ENCODE measurements at regions not wholly inside any gene's neighbourhood (a gene's known extent, or its start where the extent isn't known, plus 50 kb on each side); places are given as distances from the start of the nearest gene placed in this dataset.
"Not testable (repeated sequence)": the region's sequence is repeated elsewhere in the genome, so short reads cannot be mapped to it uniquely, and the experiment has no call there.

- Histone ChIP-seq H3K27me3 (ENCODE audit: control insufficient read depth, insufficient read depth, low read length) (no peaks in the 10 kb centered on the region), H3K27ac (ENCODE audit: low read length) (no peak overlapping the region), H3K4me1 (ENCODE audit: control insufficient read depth, insufficient read depth, low read length) (no peaks in the 10 kb centered on the region), H3K4me3 (ENCODE audit: low read length) (no peak overlapping the region), H3K36me3 (ENCODE audit: control insufficient read depth, insufficient read depth, low read length) (no peaks in the 10 kb centered on the region), H3K9me3 (replicated peaks; ENCODE audit: control insufficient read depth, low read depth, low read length) (no peaks in the 10 kb centered on the region)
- DNase-seq: no peak
These were observed 88.3 kb upstream of the ANTXRL start for GRCh38 chr10:46198516-46198915.

DNA sequence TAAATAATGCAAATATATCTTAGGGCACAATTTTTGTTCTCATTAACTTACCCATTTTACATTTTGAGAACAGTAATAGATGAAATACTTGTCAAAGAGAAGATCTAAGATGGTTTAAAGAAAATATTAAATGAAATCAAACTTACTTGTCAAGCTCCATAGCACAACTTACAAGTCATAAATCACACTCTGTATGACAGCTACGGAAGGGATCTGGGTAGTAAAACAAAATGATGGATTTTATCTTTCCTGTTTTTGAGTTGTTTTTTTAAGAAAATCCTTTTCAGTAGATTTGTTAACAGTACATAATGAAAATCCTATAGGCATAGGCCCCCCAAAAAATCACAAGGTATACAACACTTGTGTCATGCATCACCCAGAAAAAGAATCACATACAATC, 84.4 kb upstream of the ANTXRL start:
- H3K36me3 ChIP-seq (ENCODE audit: control insufficient read depth, insufficient read depth, low read length); H3K27me3 ChIP-seq (ENCODE audit: control insufficient read depth, insufficient read depth, low read length); H3K4me1 ChIP-seq (ENCODE audit: control insufficient read depth, insufficient read depth, low read length); H3K9me3 ChIP-seq (replicated peaks; ENCODE audit: control insufficient read depth, low read depth, low read length); H3K4me3 ChIP-seq (ENCODE audit: low read length); DNase-seq; H3K27ac ChIP-seq (ENCODE audit: low read length): not testable (repeated sequence)
- no CpG with 5 or more reads among the region's 1 CpG for WGBS (ENCODE audit: insufficient coverage)

DNA sequence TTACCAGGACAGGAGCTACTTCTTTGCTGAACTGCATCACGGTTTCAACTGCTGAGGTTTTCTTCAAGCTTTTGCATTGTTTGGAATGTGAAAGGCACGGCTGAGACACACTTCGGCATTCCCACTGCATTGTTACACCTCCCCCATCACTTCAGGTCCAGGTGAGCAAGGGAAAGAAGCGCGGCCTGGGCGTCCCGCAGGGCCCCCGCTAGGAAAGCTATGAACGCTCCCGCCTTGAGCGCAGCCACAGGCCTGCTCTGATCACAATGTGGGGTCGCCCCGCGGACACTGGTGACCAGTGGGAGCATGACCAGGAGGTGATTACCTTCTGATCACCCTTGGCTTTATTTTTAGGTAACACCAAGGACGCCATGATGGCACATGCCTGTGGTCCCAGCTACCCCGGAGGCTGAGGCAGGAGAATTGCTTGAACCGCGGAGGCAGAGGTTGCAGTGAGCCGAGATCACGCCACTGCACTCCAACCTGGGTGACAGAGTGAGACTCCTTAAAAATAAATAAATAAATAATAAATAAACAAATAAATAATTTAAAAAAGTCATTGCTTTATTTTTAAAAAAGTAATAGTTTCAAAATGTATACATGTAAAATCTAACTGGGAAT, 82.2 kb upstream of the ANTXRL start:
- not testable (repeated sequence) for H3K4me1 ChIP-seq (ENCODE audit: control insufficient read depth, insufficient read depth, low read length); DNase-seq; H3K36me3 ChIP-seq (ENCODE audit: control insufficient read depth, insufficient read depth, low read length); H3K27ac ChIP-seq (ENCODE audit: low read length); H3K4me3 ChIP-seq (ENCODE audit: low read length); H3K9me3 ChIP-seq (replicated peaks; ENCODE audit: control insufficient read depth, low read depth, low read length); H3K27me3 ChIP-seq (ENCODE audit: control insufficient read depth, insufficient read depth, low read length)
- 93% methylated on average over 11 of the region's 20 CpGs for WGBS (ENCODE audit: insufficient coverage)

DNA sequence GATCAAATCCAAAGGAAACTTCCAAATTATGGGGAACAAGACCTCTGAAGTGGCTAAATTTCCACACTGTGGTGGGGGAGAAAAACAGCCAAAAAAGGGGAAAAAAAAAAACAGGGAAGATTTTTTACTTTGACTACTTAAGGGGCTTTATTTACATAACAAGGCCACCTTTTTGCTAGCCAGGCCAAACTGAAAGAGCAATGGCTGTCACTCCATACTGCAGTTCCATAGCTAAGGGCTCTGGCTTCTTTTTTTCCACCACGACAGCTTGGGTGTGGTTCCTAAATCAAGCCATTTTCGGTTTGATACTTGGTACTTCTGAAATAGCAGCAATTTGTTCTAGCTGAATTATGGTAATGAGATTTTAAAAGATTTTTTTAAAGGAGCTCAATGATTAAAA, 76.4 kb upstream of the ANTXRL start:
- not testable (repeated sequence) for H3K4me3 ChIP-seq (ENCODE audit: low read length); DNase-seq; H3K27me3 ChIP-seq (ENCODE audit: control insufficient read depth, insufficient read depth, low read length); H3K4me1 ChIP-seq (ENCODE audit: control insufficient read depth, insufficient read depth, low read length); H3K27ac ChIP-seq (ENCODE audit: low read length); H3K36me3 ChIP-seq (ENCODE audit: control insufficient read depth, insufficient read depth, low read length); H3K9me3 ChIP-seq (replicated peaks; ENCODE audit: control insufficient read depth, low read depth, low read length)
- WGBS (ENCODE audit: insufficient coverage): no CpG with 5 or more reads among the region's 2 CpGs

GRCh38 chr10:46215426-46215825, 71.4 kb upstream of the ANTXRL start:
- Histone ChIP-seq H3K36me3 (ENCODE audit: control insufficient read depth, insufficient read depth, low read length) (no peaks in the 10 kb centered on the region), H3K4me3 (ENCODE audit: low read length) (no peak overlapping the region), H3K4me1 (ENCODE audit: control insufficient read depth, insufficient read depth, low read length) (peaks cover 3% of the 10 kb centered on the region), H3K27ac (ENCODE audit: low read length) (no peak overlapping the region), H3K9me3 (replicated peaks; ENCODE audit: control insufficient read depth, low read depth, low read length) (no peaks in the 10 kb centered on the region), H3K27me3 (ENCODE audit: control insufficient read depth, insufficient read depth, low read length) (no peaks in the 10 kb centered on the region)
- WGBS (ENCODE audit: insufficient coverage): 75% methylated on average over 4 of the region's 4 CpGs
- no peak for DNase-seq

- H3K4me1 ChIP-seq (ENCODE audit: control insufficient read depth, insufficient read depth, low read length): peaks cover 3% of the 10 kb centered on the region
- H3K4me3 ChIP-seq (ENCODE audit: low read length): no peak overlapping the region
- WGBS (ENCODE audit: insufficient coverage): 80% methylated on average over 6 of the region's 6 CpGs
- no peak for DNase-seq
- H3K27me3 ChIP-seq (ENCODE audit: control insufficient read depth, insufficient read depth, low read length): no peaks in the 10 kb centered on the region
- no peaks in the 10 kb centered on the region for H3K9me3 ChIP-seq (replicated peaks; ENCODE audit: control insufficient read depth, low read depth, low read length)
- H3K36me3 ChIP-seq (ENCODE audit: control insufficient read depth, insufficient read depth, low read length): no peaks in the 10 kb centered on the region
- no peak overlapping the region for H3K27ac ChIP-seq (ENCODE audit: low read length)
These were observed 70.7 kb upstream of the ANTXRL start for GRCh38 chr10:46216003-46216634.

- H3K4me1 ChIP-seq (ENCODE audit: control insufficient read depth, insufficient read depth, low read length): peaks cover 3% of the 10 kb centered on the region
- H3K4me3 ChIP-seq (ENCODE audit: low read length): no peak overlapping the region
- H3K27me3 ChIP-seq (ENCODE audit: control insufficient read depth, insufficient read depth, low read length): no peaks in the 10 kb centered on the region
- H3K27ac ChIP-seq (ENCODE audit: low read length): no peak overlapping the region
- DNase-seq: no peak
- H3K36me3 ChIP-seq (ENCODE audit: control insufficient read depth, insufficient read depth, low read length): no peaks in the 10 kb centered on the region
- WGBS (ENCODE audit: insufficient coverage): 74% methylated on average over 16 of the region's 17 CpGs
- H3K9me3 ChIP-seq (replicated peaks; ENCODE audit: control insufficient read depth, low read depth, low read length): no peaks in the 10 kb centered on the region
These were observed 69.7 kb upstream of the ANTXRL start for GRCh38 chr10:46216836-46217751.

GRCh38 chr10:46217752-46218453, 68.9 kb upstream of the ANTXRL start:
- no peak for DNase-seq
- WGBS (ENCODE audit: insufficient coverage): 52% methylated on average over 5 of the region's 6 CpGs
- Histone ChIP-seq H3K27ac (ENCODE audit: low read length) (no peak overlapping the region), H3K4me1 (ENCODE audit: control insufficient read depth, insufficient read depth, low read length) (peaks cover 3% of the 10 kb centered on the region), H3K27me3 (ENCODE audit: control insufficient read depth, insufficient read depth, low read length) (no peaks in the 10 kb centered on the region), H3K9me3 (replicated peaks; ENCODE audit: control insufficient read depth, low read depth, low read length) (no peaks in the 10 kb centered on the region), H3K4me3 (ENCODE audit: low read length) (no peak overlapping the region), H3K36me3 (ENCODE audit: control insufficient read depth, insufficient read depth, low read length) (no peaks in the 10 kb centered on the region)

DNA sequence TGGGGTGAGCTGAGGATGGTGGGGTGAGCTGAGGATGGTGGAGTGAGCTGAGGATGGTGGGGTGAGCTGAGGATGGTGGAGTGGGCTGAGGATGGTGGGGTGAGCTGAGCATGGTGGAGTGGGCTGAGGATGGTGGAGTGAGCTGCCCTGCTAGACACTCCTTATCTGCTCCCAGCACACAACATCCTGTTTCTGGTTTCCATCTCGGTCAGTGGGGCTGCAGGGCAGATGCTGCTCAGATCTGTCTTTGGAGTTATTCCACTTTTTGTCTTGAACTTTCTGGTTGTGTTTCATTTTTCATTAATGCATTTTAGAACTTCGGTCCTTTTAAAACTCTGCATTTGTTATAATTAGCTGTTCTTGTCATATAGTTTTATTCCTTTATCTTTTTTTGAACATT, 67.9 kb upstream of the ANTXRL start:
- Histone ChIP-seq H3K9me3 (replicated peaks; ENCODE audit: control insufficient read depth, low read depth, low read length) (no peaks in the 10 kb centered on the region), H3K4me3 (ENCODE audit: low read length) (no peak overlapping the region), H3K36me3 (ENCODE audit: control insufficient read depth, insufficient read depth, low read length) (no peaks in the 10 kb centered on the region), H3K27ac (ENCODE audit: low read length) (no peak overlapping the region), H3K27me3 (ENCODE audit: control insufficient read depth, insufficient read depth, low read length) (no peaks in the 10 kb centered on the region), H3K4me1 (ENCODE audit: control insufficient read depth, insufficient read depth, low read length) (peaks cover 3% of the 10 kb centered on the region)
- no peak for DNase-seq
- WGBS (ENCODE audit: insufficient coverage): no CpG with 5 or more reads among the region's 2 CpGs

GRCh38 chr10:46219431-46219990, 67.3 kb upstream of the ANTXRL start:
- H3K27ac ChIP-seq (ENCODE audit: low read length); H3K4me1 ChIP-seq (ENCODE audit: control insufficient read depth, insufficient read depth, low read length); H3K27me3 ChIP-seq (ENCODE audit: control insufficient read depth, insufficient read depth, low read length); H3K4me3 ChIP-seq (ENCODE audit: low read length); DNase-seq; H3K36me3 ChIP-seq (ENCODE audit: control insufficient read depth, insufficient read depth, low read length); H3K9me3 ChIP-seq (replicated peaks; ENCODE audit: control insufficient read depth, low read depth, low read length): not testable (repeated sequence)
- 69% methylated on average over 3 of the region's 5 CpGs for WGBS (ENCODE audit: insufficient coverage)
